ENCODE measurements at regions not wholly inside any gene's neighbourhood (a gene's known extent, or its start where the extent isn't known, plus 50 kb on each side); places are given as distances from the start of the nearest gene placed in this dataset.

- 20 to 33% methylated on average over 1 of the region's 1 CpG for WGBS, 2 donors
- Histone ChIP-seq H3K4me1 (peaks cover 0 to 4% of the 10 kb centered on the region in 2 donors), H3K27me3 (no peaks in the 10 kb centered on the region), H3K36me3 (no peaks in the 10 kb centered on the region), H3K4me3 (replicated peaks in 1 of 3) (no peak overlapping the region), H3K9me3 (no peaks in the 10 kb centered on the region), H3K27ac (no peak overlapping the region)
- intact Hi-C loops (cut with DNase I), result no loop called here
- no peak for TF ChIP-seq CTCF (IDR thresholded peaks at IDR 0.05)
- TF ChIP-seq POLR2A (IDR thresholded peaks at IDR 0.05), result no peak
- peak in 1 of 2 donors; percentile 4 for DNase-seq
Observed at GRCh38 chr1:238675221-238675620, 711.1 kb upstream of the CHRM3 start.

GRCh38 chr1:238674316-238674715, 712.1 kb upstream of the CHRM3 start:
- Histone ChIP-seq H3K4me1 (peaks cover 0 to 4% of the 10 kb centered on the region in 2 donors), H3K27ac (no peak overlapping the region), H3K27me3 (no peaks in the 10 kb centered on the region), H3K9me3 (no peaks in the 10 kb centered on the region), H3K4me3 (replicated peaks in 1 of 3) (no peak overlapping the region), H3K36me3 (no peaks in the 10 kb centered on the region)
- 80 to 90% methylated on average over 1 of the region's 1 CpG for WGBS, 2 donors
- intact Hi-C loops (cut with DNase I), result no loop called here
- no peak for TF ChIP-seq POLR2A (IDR thresholded peaks at IDR 0.05)
- TF ChIP-seq CTCF (IDR thresholded peaks at IDR 0.05), result no peak
- no peak for DNase-seq

GRCh38 chr1:238673561-238673960, 712.8 kb upstream of the CHRM3 start:
- no peak for DNase-seq

DNA sequence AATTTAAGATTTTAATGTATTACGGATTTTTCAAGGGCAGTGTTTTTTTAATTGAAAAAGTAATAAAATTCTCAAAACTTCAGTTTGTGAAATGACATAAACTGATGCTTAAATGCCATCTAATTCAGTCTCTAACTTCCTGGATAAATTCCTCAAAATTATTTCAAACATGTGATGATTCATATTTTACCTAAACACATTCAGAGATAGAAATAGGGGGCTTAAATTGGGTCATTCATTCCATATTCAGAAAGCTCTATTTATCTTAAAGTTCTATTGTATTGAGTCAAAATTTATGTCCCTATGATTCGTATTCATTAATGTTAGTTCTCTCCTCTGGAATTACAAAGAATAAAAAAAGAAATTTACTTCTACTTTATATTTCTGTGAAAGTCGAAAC, 713.6 kb upstream of the CHRM3 start:
- no peaks in the 10 kb centered on the region for H3K4me1 ChIP-seq
- 85 to 89% methylated on average over 3 of the region's 3 CpGs for WGBS, 2 donors
- TF ChIP-seq POLR2A (IDR thresholded peaks at IDR 0.05) (no peak), CTCF (IDR thresholded peaks at IDR 0.05) (no peak)
- no peaks in the 10 kb centered on the region for H3K9me3 ChIP-seq
- no peaks in the 10 kb centered on the region for H3K27me3 ChIP-seq
- no peak overlapping the region for H3K4me3 ChIP-seq (replicated peaks in 1 of 3)
- no peak overlapping the region for H3K27ac ChIP-seq
- no peaks in the 10 kb centered on the region for H3K36me3 ChIP-seq
- intact Hi-C loops (cut with DNase I), result no loop called here
- no peak for DNase-seq

More at GRCh38 chr1:238673561-238673960, 712.8 kb upstream of the CHRM3 start:
- intact Hi-C loops (cut with DNase I), result no loop called here
- WGBS, 2 donors, result 86 to 87% methylated on average over 3 of the region's 3 CpGs
- H3K4me1 ChIP-seq, result peaks cover 0 to 4% of the 10 kb centered on the region in 2 donors
- H3K36me3 ChIP-seq, result no peaks in the 10 kb centered on the region
- H3K9me3 ChIP-seq, result no peaks in the 10 kb centered on the region
- no peaks in the 10 kb centered on the region for H3K27me3 ChIP-seq
- H3K4me3 ChIP-seq (replicated peaks in 1 of 3), result no peak overlapping the region
- no peak overlapping the region for H3K27ac ChIP-seq
- no peak for TF ChIP-seq POLR2A (IDR thresholded peaks at IDR 0.05)
- TF ChIP-seq CTCF (IDR thresholded peaks at IDR 0.05), result no peak

DNA sequence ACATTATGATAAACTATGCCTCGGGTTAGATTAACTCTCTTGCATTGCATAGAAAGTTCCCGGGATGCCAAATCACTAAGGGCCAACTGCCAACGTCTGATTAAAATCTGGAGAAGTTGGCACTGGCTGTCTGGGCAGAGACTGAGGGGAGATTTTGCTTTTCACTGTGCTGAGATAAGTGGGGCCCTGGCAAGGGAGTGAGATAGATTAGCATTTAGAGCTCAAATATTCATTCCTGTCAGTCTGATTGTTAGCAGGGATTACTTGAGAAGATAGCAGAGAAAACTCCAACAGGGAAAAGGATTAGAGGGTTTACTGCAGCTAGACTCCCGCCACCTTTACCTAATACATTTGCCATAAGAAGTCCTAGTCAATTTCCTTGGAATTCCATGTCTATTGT, 714.1 kb upstream of the CHRM3 start:
- Histone ChIP-seq H3K4me1 (no peaks in the 10 kb centered on the region), H3K9me3 (no peaks in the 10 kb centered on the region), H3K27ac (no peak overlapping the region), H3K4me3 (replicated peaks in 1 of 3) (no peak overlapping the region), H3K27me3 (no peaks in the 10 kb centered on the region), H3K36me3 (no peaks in the 10 kb centered on the region)
- intact Hi-C loops (cut with DNase I), result no loop called here
- 12 to 39% methylated on average over 4 of the region's 4 CpGs for WGBS, 2 donors
- TF ChIP-seq POLR2A (IDR thresholded peaks at IDR 0.05) (no peak), CTCF (IDR thresholded peaks at IDR 0.05) (no peak)
- DNase-seq, result peak; percentile 47 to 57
